ENCODE measurements at regions not wholly inside any gene's neighbourhood (a gene's known extent, or its start where the extent isn't known, plus 50 kb on each side); places are given as distances from the start of the nearest gene placed in this dataset.

- H3K9me3 ChIP-seq (ENCODE audit: control insufficient read depth, low read length) = no peaks in the 10 kb centered on the region
- H3K36me3 ChIP-seq (ENCODE audit: control insufficient read depth, insufficient read depth, low read length) = no peaks in the 10 kb centered on the region
- no peak for DNase-seq
- H3K27ac ChIP-seq (ENCODE audit: insufficient read depth, low read length, poor library complexity, severe bottlenecking) = no peak overlapping the region
- no peaks in the 10 kb centered on the region for H3K4me1 ChIP-seq (ENCODE audit: control insufficient read depth, insufficient read depth, low read length, poor library complexity, severe bottlenecking)
- no peaks in the 10 kb centered on the region for H3K27me3 ChIP-seq (replicated peaks; ENCODE audit: control insufficient read depth, insufficient read depth, low read length, poor library complexity, severe bottlenecking)
- H3K4me3 ChIP-seq (ENCODE audit: insufficient read depth, low read depth, low read length, poor library complexity, severe bottlenecking) = no peak overlapping the region
Observed at GRCh38 chr4:15341733-15342300, 86.0 kb upstream of the C1QTNF7 start.

- H3K36me3 ChIP-seq (ENCODE audit: control insufficient read depth, insufficient read depth, low read length) = no peaks in the 10 kb centered on the region
- H3K27ac ChIP-seq (ENCODE audit: insufficient read depth, low read length, poor library complexity, severe bottlenecking) = no peak overlapping the region
- DNase-seq = no peak
- H3K4me3 ChIP-seq (ENCODE audit: insufficient read depth, low read depth, low read length, poor library complexity, severe bottlenecking) = no peak overlapping the region
- H3K27me3 ChIP-seq (replicated peaks; ENCODE audit: control insufficient read depth, insufficient read depth, low read length, poor library complexity, severe bottlenecking) = no peaks in the 10 kb centered on the region
- H3K4me1 ChIP-seq (ENCODE audit: control insufficient read depth, insufficient read depth, low read length, poor library complexity, severe bottlenecking) = no peaks in the 10 kb centered on the region
- H3K9me3 ChIP-seq (ENCODE audit: control insufficient read depth, low read length) = no peaks in the 10 kb centered on the region
Observed at GRCh38 chr4:15343000-15343399, 84.8 kb upstream of the C1QTNF7 start.

GRCh38 chr4:15343581-15343980 lies 84.3 kb upstream of the C1QTNF7 start:
- Histone ChIP-seq H3K4me3 (ENCODE audit: insufficient read depth, low read depth, low read length, poor library complexity, severe bottlenecking) (no peak overlapping the region), H3K27me3 (replicated peaks; ENCODE audit: control insufficient read depth, insufficient read depth, low read length, poor library complexity, severe bottlenecking) (no peaks in the 10 kb centered on the region), H3K9me3 (ENCODE audit: control insufficient read depth, low read length) (no peaks in the 10 kb centered on the region), H3K4me1 (ENCODE audit: control insufficient read depth, insufficient read depth, low read length, poor library complexity, severe bottlenecking) (no peaks in the 10 kb centered on the region), H3K27ac (ENCODE audit: insufficient read depth, low read length, poor library complexity, severe bottlenecking) (no peak overlapping the region), H3K36me3 (ENCODE audit: control insufficient read depth, insufficient read depth, low read length) (no peaks in the 10 kb centered on the region)
- no peak for DNase-seq

- Histone ChIP-seq H3K27ac (ENCODE audit: insufficient read depth, low read length, poor library complexity, severe bottlenecking) (no peak overlapping the region), H3K27me3 (replicated peaks; ENCODE audit: control insufficient read depth, insufficient read depth, low read length, poor library complexity, severe bottlenecking) (no peaks in the 10 kb centered on the region), H3K36me3 (ENCODE audit: control insufficient read depth, insufficient read depth, low read length) (no peaks in the 10 kb centered on the region), H3K4me3 (ENCODE audit: insufficient read depth, low read depth, low read length, poor library complexity, severe bottlenecking) (no peak overlapping the region), H3K4me1 (ENCODE audit: control insufficient read depth, insufficient read depth, low read length, poor library complexity, severe bottlenecking) (no peaks in the 10 kb centered on the region), H3K9me3 (ENCODE audit: control insufficient read depth, low read length) (no peaks in the 10 kb centered on the region)
- DNase-seq = no peak
Observed at GRCh38 chr4:15344041-15344440, 83.8 kb upstream of the C1QTNF7 start.

GRCh38 chr4:15345134-15345533 lies 82.7 kb upstream of the C1QTNF7 start:
- no peaks in the 10 kb centered on the region for H3K4me1 ChIP-seq (ENCODE audit: control insufficient read depth, insufficient read depth, low read length, poor library complexity, severe bottlenecking)
- H3K27me3 ChIP-seq (replicated peaks; ENCODE audit: control insufficient read depth, insufficient read depth, low read length, poor library complexity, severe bottlenecking) = no peaks in the 10 kb centered on the region
- no peak overlapping the region for H3K4me3 ChIP-seq (ENCODE audit: insufficient read depth, low read depth, low read length, poor library complexity, severe bottlenecking)
- DNase-seq = no peak
- H3K27ac ChIP-seq (ENCODE audit: insufficient read depth, low read length, poor library complexity, severe bottlenecking) = no peak overlapping the region
- no peaks in the 10 kb centered on the region for H3K36me3 ChIP-seq (ENCODE audit: control insufficient read depth, insufficient read depth, low read length)
- H3K9me3 ChIP-seq (ENCODE audit: control insufficient read depth, low read length) = no peaks in the 10 kb centered on the region

- no peak for DNase-seq
- no peaks in the 10 kb centered on the region for H3K4me1 ChIP-seq (ENCODE audit: control insufficient read depth, insufficient read depth, low read length, poor library complexity, severe bottlenecking)
- H3K9me3 ChIP-seq (ENCODE audit: control insufficient read depth, low read length) = no peaks in the 10 kb centered on the region
- no peaks in the 10 kb centered on the region for H3K36me3 ChIP-seq (ENCODE audit: control insufficient read depth, insufficient read depth, low read length)
- no peaks in the 10 kb centered on the region for H3K27me3 ChIP-seq (replicated peaks; ENCODE audit: control insufficient read depth, insufficient read depth, low read length, poor library complexity, severe bottlenecking)
- H3K27ac ChIP-seq (ENCODE audit: insufficient read depth, low read length, poor library complexity, severe bottlenecking) = no peak overlapping the region
- H3K4me3 ChIP-seq (ENCODE audit: insufficient read depth, low read depth, low read length, poor library complexity, severe bottlenecking) = no peak overlapping the region
Observed at GRCh38 chr4:15348236-15348635, 79.6 kb upstream of the C1QTNF7 start.

- H3K4me1 ChIP-seq (ENCODE audit: control insufficient read depth, insufficient read depth, low read length, poor library complexity, severe bottlenecking) = no peaks in the 10 kb centered on the region
- H3K27me3 ChIP-seq (replicated peaks; ENCODE audit: control insufficient read depth, insufficient read depth, low read length, poor library complexity, severe bottlenecking) = no peaks in the 10 kb centered on the region
- H3K36me3 ChIP-seq (ENCODE audit: control insufficient read depth, insufficient read depth, low read length) = no peaks in the 10 kb centered on the region
- H3K27ac ChIP-seq (ENCODE audit: insufficient read depth, low read length, poor library complexity, severe bottlenecking) = no peak overlapping the region
- DNase-seq = no peak
- no peaks in the 10 kb centered on the region for H3K9me3 ChIP-seq (ENCODE audit: control insufficient read depth, low read length)
- no peak overlapping the region for H3K4me3 ChIP-seq (ENCODE audit: insufficient read depth, low read depth, low read length, poor library complexity, severe bottlenecking)
Observed at GRCh38 chr4:15348695-15349094, 79.1 kb upstream of the C1QTNF7 start.

GRCh38 chr4:15349531-15349935 lies 78.3 kb upstream of the C1QTNF7 start:
- H3K9me3 ChIP-seq (ENCODE audit: control insufficient read depth, low read length) = no peaks in the 10 kb centered on the region
- no peaks in the 10 kb centered on the region for H3K36me3 ChIP-seq (ENCODE audit: control insufficient read depth, insufficient read depth, low read length)
- no peak overlapping the region for H3K4me3 ChIP-seq (ENCODE audit: insufficient read depth, low read depth, low read length, poor library complexity, severe bottlenecking)
- no peak for DNase-seq
- no peak overlapping the region for H3K27ac ChIP-seq (ENCODE audit: insufficient read depth, low read length, poor library complexity, severe bottlenecking)
- no peaks in the 10 kb centered on the region for H3K27me3 ChIP-seq (replicated peaks; ENCODE audit: control insufficient read depth, insufficient read depth, low read length, poor library complexity, severe bottlenecking)
- no peaks in the 10 kb centered on the region for H3K4me1 ChIP-seq (ENCODE audit: control insufficient read depth, insufficient read depth, low read length, poor library complexity, severe bottlenecking)

GRCh38 chr4:15349965-15350364 lies 77.9 kb upstream of the C1QTNF7 start:
- DNase-seq = no peak
- Histone ChIP-seq H3K36me3 (ENCODE audit: control insufficient read depth, insufficient read depth, low read length) (no peaks in the 10 kb centered on the region), H3K4me1 (ENCODE audit: control insufficient read depth, insufficient read depth, low read length, poor library complexity, severe bottlenecking) (no peaks in the 10 kb centered on the region), H3K4me3 (ENCODE audit: insufficient read depth, low read depth, low read length, poor library complexity, severe bottlenecking) (no peak overlapping the region), H3K27ac (ENCODE audit: insufficient read depth, low read length, poor library complexity, severe bottlenecking) (no peak overlapping the region), H3K27me3 (replicated peaks; ENCODE audit: control insufficient read depth, insufficient read depth, low read length, poor library complexity, severe bottlenecking) (no peaks in the 10 kb centered on the region), H3K9me3 (ENCODE audit: control insufficient read depth, low read length) (no peaks in the 10 kb centered on the region)

- Histone ChIP-seq H3K36me3 (ENCODE audit: control insufficient read depth, insufficient read depth, low read length) (no peaks in the 10 kb centered on the region), H3K27me3 (replicated peaks; ENCODE audit: control insufficient read depth, insufficient read depth, low read length, poor library complexity, severe bottlenecking) (no peaks in the 10 kb centered on the region), H3K27ac (ENCODE audit: insufficient read depth, low read length, poor library complexity, severe bottlenecking) (no peak overlapping the region), H3K9me3 (ENCODE audit: control insufficient read depth, low read length) (no peaks in the 10 kb centered on the region), H3K4me1 (ENCODE audit: control insufficient read depth, insufficient read depth, low read length, poor library complexity, severe bottlenecking) (no peaks in the 10 kb centered on the region), H3K4me3 (ENCODE audit: insufficient read depth, low read depth, low read length, poor library complexity, severe bottlenecking) (no peak overlapping the region)
- DNase-seq = no peak
Observed at GRCh38 chr4:15352524-15352923, 75.3 kb upstream of the C1QTNF7 start.

GRCh38 chr4:15353207-15353606 lies 74.6 kb upstream of the C1QTNF7 start:
- no peak overlapping the region for H3K27ac ChIP-seq (ENCODE audit: insufficient read depth, low read length, poor library complexity, severe bottlenecking)
- no peaks in the 10 kb centered on the region for H3K9me3 ChIP-seq (ENCODE audit: control insufficient read depth, low read length)
- no peaks in the 10 kb centered on the region for H3K4me1 ChIP-seq (ENCODE audit: control insufficient read depth, insufficient read depth, low read length, poor library complexity, severe bottlenecking)
- no peak overlapping the region for H3K4me3 ChIP-seq (ENCODE audit: insufficient read depth, low read depth, low read length, poor library complexity, severe bottlenecking)
- H3K36me3 ChIP-seq (ENCODE audit: control insufficient read depth, insufficient read depth, low read length) = no peaks in the 10 kb centered on the region
- no peak for DNase-seq
- no peaks in the 10 kb centered on the region for H3K27me3 ChIP-seq (replicated peaks; ENCODE audit: control insufficient read depth, insufficient read depth, low read length, poor library complexity, severe bottlenecking)

Data from effector memory CD4-positive, alpha-beta T cell (primary cell).